Pancreas (tissue), 10 donors: ENCODE measurements at regions not wholly inside any gene's neighbourhood (a gene's known extent, or its start where the extent isn't known, plus 50 kb on each side); places are given as distances from the start of the nearest gene placed in this dataset.

Experiments used
- ATAC-seq, 4 donors: fragments of 200-7000 bp; cut with Tn5 transposase; one replicate each; pipeline versions ENCODE4 v1.8.0 to v1.9.1; 2020; ENCODE audit warnings: mild to moderate bottlenecking in 4 of 4, moderate library complexity in 4 of 4
- DNase-seq, 6 donors: peaks; one replicate each; pipeline ENCODE4 v3.0.0-alpha.2; 2020
- FAIRE-seq: peaks from 2 replicates; lab custom pipeline; 2012; peaks lifted over from hg19 to GRCh38; lab: Jason Lieb, UNC
- H3K27ac ChIP-seq, 4 donors: fragments of 200-600 bp; sonication (generic); 1 replicate in 3 of 4; 2 replicates in 1 of 4; pipeline versions ENCODE4 v1.5.0 to v1.8.0; 2020
- H3K27me3 ChIP-seq, 4 donors: fragments of 200-600 bp; one replicate each; pipeline ENCODE4 v1.8.0; 2021
- H3K36me3 ChIP-seq, 3 donors: fragments of 200-600 bp; sonication (generic) in 1 of 3; one replicate each; pipeline versions ENCODE4 v1.5.0 to v1.8.0; 2020 to 2021
- H3K4me1 ChIP-seq, 3 donors: fragments of 200-600 bp; one replicate each; pipeline ENCODE4 v1.8.0; 2021
- H3K4me3 ChIP-seq, 4 donors: fragments of 200-600 bp; sonication (generic) in 2 of 4; one replicate each; pipeline versions ENCODE4 v1.5.0 to v1.8.0; 2020 to 2021
- H3K9me3 ChIP-seq, 4 donors: fragments of 200-600 bp; one replicate each; pipeline ENCODE4 v1.8.0; 2021
- WGBS, 2 donors: extraction: QIAGEN DNeasy Blood & Tissue Kit; methylation state at CpG; one replicate each; pipeline ENCODE4 v1.1.7; 2013; 5-methylcytosine and 5-hydroxymethylcytosine counted together
- intact Hi-C, 3 donors: fragments of 100-400 bp; cut with DNase I; formaldehyde crosslinking; loops; one replicate each; pipeline versions ENCODE4 v1.11.1 to v1.14.2; 2022
- TF ChIP-seq, protein P1 (sequence below), 4 donors: fragments of 200-600 bp; sonication (generic) in 3 of 4; IDR thresholded peaks; one replicate each; pipeline versions ENCODE4 v1.5.0 to v1.8.0; 2021; ENCODE audit warnings: antibody characterized with exemption in 4 of 4
- donor health status: healthy with polysubstance abuse.
- donor health status: DM: no; HTN: no; CAD: no; lungs with moderate emphysema.
- donor health status: DM: no; HTN: no; CAD: no.
- donor health status: control.
- donor health status: control.
- donor health status: Bipolar disorder and iron deficiency.
- donor health status: DM: yes; HTN: yes; CAD: no.
- donor health status: DM: no; HTN: no; CAD: no.
- donor health status: DM: no; HTN: no; CAD: no.
- donor health status: DM: yes; HTN: yes; CAD: no.

DNA sequence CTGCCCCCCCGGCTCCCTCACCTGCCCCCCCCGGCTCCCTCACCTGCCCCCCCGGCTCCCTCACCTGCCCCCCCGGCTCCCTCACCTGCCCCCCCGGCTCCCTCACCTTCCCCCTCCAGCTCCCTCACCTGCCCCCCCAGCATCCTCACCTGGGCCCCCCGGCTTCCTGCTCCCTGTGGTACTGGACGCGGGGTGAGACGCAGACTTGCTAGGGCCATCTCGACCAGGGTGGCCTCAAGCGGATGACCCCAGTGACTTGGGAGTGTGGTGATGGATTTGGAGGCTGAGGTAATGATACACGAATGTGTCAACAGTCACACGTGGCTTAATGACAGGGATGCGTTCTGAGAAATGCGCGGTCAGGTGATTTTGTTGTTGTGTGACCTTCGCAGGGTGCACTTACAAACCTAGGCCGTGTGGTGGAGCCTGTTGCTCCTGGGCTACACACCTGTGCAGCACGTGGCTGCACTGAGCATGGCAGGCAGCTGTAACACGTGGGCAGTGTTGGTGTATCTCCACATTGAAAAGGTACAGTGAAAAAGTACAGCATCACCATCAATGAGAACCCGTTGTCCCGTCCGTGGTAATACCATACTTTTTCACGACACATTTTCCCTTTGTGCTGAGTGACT is 197.8 kb downstream of the TEX29 start:
- peaks cover 0 to 4% (median 0%) of the 10 kb centered on the region in 4 donors for H3K27me3 ChIP-seq
- 48 to 52% methylated on average over 20 to 24 of the region's 24 CpGs for WGBS, 2 donors
- no peaks in the 10 kb centered on the region for H3K4me1 ChIP-seq
- no peak overlapping the region for H3K4me3 ChIP-seq
- H3K36me3 ChIP-seq = no peaks in the 10 kb centered on the region
- DNase-seq (peak in 1 of 6 donors; percentile 65), FAIRE-seq (no peak), ATAC-seq (peak; percentile 50 to 85 (median 74))
- intact Hi-C loops = no loop called here
- no peaks in the 10 kb centered on the region for H3K9me3 ChIP-seq
- no peak overlapping the region for H3K27ac ChIP-seq
- TF ChIP-seq, protein P1, sequence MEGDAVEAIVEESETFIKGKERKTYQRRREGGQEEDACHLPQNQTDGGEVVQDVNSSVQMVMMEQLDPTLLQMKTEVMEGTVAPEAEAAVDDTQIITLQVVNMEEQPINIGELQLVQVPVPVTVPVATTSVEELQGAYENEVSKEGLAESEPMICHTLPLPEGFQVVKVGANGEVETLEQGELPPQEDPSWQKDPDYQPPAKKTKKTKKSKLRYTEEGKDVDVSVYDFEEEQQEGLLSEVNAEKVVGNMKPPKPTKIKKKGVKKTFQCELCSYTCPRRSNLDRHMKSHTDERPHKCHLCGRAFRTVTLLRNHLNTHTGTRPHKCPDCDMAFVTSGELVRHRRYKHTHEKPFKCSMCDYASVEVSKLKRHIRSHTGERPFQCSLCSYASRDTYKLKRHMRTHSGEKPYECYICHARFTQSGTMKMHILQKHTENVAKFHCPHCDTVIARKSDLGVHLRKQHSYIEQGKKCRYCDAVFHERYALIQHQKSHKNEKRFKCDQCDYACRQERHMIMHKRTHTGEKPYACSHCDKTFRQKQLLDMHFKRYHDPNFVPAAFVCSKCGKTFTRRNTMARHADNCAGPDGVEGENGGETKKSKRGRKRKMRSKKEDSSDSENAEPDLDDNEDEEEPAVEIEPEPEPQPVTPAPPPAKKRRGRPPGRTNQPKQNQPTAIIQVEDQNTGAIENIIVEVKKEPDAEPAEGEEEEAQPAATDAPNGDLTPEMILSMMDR (IDR thresholded peaks at IDR 0.05) = no peak

DNA sequence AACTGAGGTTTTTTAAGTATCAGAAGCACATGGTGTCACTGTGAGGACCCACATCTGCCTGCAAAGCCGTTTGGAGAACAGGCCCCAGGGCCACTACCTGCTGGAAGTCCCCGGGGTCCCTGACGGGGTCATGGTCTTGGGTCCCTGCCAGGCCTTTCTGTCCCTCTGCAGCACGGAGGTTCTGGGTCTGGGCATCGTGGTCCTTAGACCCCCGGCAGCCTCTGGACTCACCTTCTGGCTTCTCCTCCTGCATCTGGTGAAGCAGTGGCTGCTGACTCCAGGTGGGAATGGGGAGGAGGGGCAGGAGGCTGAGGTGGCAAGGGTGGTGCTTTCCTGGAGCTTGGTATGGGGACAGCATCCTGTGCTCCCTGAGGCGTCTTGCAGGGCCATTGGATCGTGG is 198.6 kb downstream of the TEX29 start:
- no peak for ATAC-seq
- no peaks in the 10 kb centered on the region for H3K36me3 ChIP-seq
- FAIRE-seq = no peak
- TF ChIP-seq, protein P1 (IDR thresholded peaks at IDR 0.05) = no peak
- intact Hi-C loops = no loop called here
- H3K27ac ChIP-seq = no peak overlapping the region
- DNase-seq = no peak
- H3K4me3 ChIP-seq = no peak overlapping the region
- 74 to 82% methylated on average over 8 of the region's 8 CpGs for WGBS, 2 donors
- H3K9me3 ChIP-seq = no peaks in the 10 kb centered on the region
- H3K27me3 ChIP-seq = peaks cover 0 to 4% (median 0%) of the 10 kb centered on the region in 4 donors
- H3K4me1 ChIP-seq = no peaks in the 10 kb centered on the region

DNA sequence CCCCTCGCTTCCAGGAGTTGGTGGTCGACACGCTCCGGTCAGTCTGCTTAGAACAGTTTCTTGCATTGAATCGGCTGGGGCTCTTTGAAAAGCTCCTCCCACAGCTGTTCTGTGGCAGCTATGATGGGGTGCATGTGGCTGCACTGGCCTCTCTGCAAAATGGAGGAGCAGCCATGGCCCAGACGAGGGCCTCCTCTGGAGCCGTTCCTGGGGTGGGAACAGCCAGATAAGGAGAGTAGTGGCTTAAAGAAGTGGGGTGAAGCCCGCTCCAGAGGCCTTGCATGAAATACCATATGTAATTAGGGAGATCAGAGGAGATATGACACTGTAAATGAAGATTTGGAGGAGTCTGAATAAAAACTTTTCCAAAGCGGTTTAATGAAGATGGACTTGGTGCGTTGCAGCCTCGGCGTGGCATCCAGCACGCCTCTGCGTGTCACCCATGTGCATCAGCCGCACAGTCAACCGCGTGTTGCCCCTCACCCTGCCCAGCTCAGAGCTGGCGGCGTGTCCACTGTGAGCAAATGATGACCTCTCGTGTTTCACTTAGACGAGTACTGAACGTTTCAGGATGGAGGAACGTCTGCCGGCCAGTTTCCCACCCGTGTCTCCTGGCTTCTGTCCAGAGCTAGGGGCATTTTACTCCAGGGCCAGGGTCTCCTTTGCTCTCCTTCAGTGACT is 199.2 kb downstream of the TEX29 start:
- Histone ChIP-seq H3K4me3 (no peak overlapping the region), H3K27me3 (peaks cover 0 to 4% (median 0%) of the 10 kb centered on the region in 4 donors), H3K9me3 (no peaks in the 10 kb centered on the region), H3K27ac (no peak overlapping the region), H3K4me1 (no peaks in the 10 kb centered on the region), H3K36me3 (no peaks in the 10 kb centered on the region)
- no peak for FAIRE-seq
- intact Hi-C loops = no loop called here
- 70 to 82% methylated on average over 25 of the region's 25 CpGs for WGBS, 2 donors
- TF ChIP-seq, protein P1 (IDR thresholded peaks at IDR 0.05) = no peak
- DNase-seq = no peak
- no peak for ATAC-seq

DNA sequence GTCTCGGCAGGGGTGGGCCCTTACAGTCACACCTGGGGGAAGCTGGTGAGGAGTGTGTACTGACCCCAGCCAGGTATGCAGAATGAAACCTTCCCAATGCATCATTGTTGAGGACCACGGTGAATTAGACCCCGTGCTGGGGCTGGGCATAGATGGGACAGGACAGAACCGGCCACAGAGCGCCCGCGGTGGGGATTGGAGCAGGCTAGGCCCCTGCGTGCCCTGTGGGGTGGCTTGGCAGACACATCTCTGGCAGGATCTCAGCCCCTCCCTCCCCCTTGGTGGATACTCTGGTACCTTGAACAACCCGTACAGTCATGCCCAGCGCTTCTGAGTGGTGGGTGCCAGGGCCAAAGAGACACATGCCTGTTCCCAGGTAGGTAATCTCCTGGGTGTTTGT is 200.6 kb downstream of the TEX29 start:
- Histone ChIP-seq H3K27me3 (peaks cover 0 to 4% (median 0%) of the 10 kb centered on the region in 4 donors), H3K4me1 (no peaks in the 10 kb centered on the region), H3K4me3 (no peak overlapping the region), H3K36me3 (no peaks in the 10 kb centered on the region), H3K9me3 (no peaks in the 10 kb centered on the region), H3K27ac (no peak overlapping the region)
- intact Hi-C loops = no loop called here
- ATAC-seq = no peak
- DNase-seq = no peak
- TF ChIP-seq, protein P1 (IDR thresholded peaks at IDR 0.05) = no peak
- 68 to 83% methylated on average over 10 of the region's 10 CpGs for WGBS, 2 donors
- no peak for FAIRE-seq

DNA sequence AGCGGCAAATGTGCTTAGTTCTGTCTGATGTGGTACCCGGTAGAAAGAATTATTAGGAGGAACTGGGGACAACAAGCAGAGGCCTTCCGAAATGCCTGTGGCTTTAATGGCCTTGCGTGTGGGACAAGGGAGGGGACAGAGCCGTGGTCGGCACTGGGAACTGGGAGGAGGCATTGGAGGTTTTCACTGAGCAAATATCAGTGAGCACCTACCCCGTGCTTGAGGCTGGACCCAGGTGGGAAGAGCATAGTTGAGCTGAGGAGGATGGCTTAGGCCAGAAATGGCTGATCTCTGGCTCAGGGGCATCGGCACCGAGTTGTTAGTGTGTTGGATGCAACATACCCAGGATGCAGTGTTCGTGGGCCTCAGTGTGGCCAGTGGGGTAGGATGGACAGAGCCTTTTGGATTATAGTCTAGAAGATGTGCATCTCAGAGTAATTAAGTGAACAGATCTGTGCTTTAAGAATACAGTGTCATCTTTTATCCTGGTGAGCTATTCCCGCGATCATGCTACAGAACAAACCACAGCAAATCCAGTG is 201.3 kb downstream of the TEX29 start:
- TF ChIP-seq, protein P1 (IDR thresholded peaks at IDR 0.05) = no peak
- Histone ChIP-seq H3K4me3 (no peak overlapping the region), H3K36me3 (no peaks in the 10 kb centered on the region), H3K27ac (no peak overlapping the region), H3K9me3 (no peaks in the 10 kb centered on the region), H3K27me3 (no peaks in the 10 kb centered on the region), H3K4me1 (no peaks in the 10 kb centered on the region)
- no peak for DNase-seq
- no peak for ATAC-seq
- 65 to 72% methylated on average over 12 of the region's 12 CpGs for WGBS, 2 donors
- intact Hi-C loops = no loop called here
- FAIRE-seq = no peak
